ENCODE measurements at regions not wholly inside any gene's neighbourhood (a gene's known extent, or its start where the extent isn't known, plus 50 kb on each side); places are given as distances from the start of the nearest gene placed in this dataset.
A peak's percentile ranks its signal among the peaks of the same experiment; 100 is the strongest.

- POLR2A ChIA-PET = no interaction called here
- H3K9me3 ChIP-seq = no peaks in the 10 kb centered on the region
- CTCF ChIA-PET = no interaction called here
- ATAC-seq = no peak
- H3K4me3 ChIP-seq = no peak overlapping the region
- H3K4me1 ChIP-seq = no peaks in the 10 kb centered on the region
- no peak for FAIRE-seq
- no peak for TF ChIP-seq ATOH8 (CRISPR knock-in tag; IDR thresholded peaks at IDR 0.05; ENCODE audit: low read depth)
- TF ChIP-seq HDAC2 (IDR thresholded peaks at IDR 0.05) = no peak
- TF ChIP-seq HES2 (IDR thresholded peaks at IDR 0.05) = no peak
- no peak for TF ChIP-seq EP300 (IDR thresholded peaks at IDR 0.05)
- TF ChIP-seq GATA3 (IDR thresholded peaks at IDR 0.05; ENCODE audit: borderline replicate concordance) = no peak
- no peak for TF ChIP-seq TFCP2L1 (CRISPR knock-in tag; IDR thresholded peaks at IDR 0.05)
- no peak for TF ChIP-seq CBX8 (IDR thresholded peaks at IDR 0.05)
- no peak for TF ChIP-seq SREBF2 (IDR thresholded peaks at IDR 0.05)
- no peak for TF ChIP-seq POLR2AphosphoS2 (conservative IDR thresholded peaks at IDR 0.05; ENCODE audit: low read length)
- no peak for TF ChIP-seq JUNB (IDR thresholded peaks at IDR 0.05)
- no peak for TF ChIP-seq NFE2L2 (conservative IDR thresholded peaks at IDR 0.05; ENCODE audit: low read length)
- DNase-seq (ENCODE audit: low read depth in 1 of 2, low spot score in 1 of 2) = no peak
- no peak overlapping the region for H3K4me2 ChIP-seq
- H3K27ac ChIP-seq = no peak overlapping the region
Measured at GRCh38 chr11:38006466-38006865, 1408.4 kb upstream of the RAG2 start.

- CTCF ChIA-PET = no interaction called here
Measured at GRCh38 chr11:38005597-38005996, 1407.6 kb upstream of the RAG2 start.

GRCh38 chr11:37999171-37999570, 1401.1 kb upstream of the RAG2 start:
- no peaks in the 10 kb centered on the region for H3K4me1 ChIP-seq
- FAIRE-seq (no peak), ATAC-seq (no peak), DNase-seq (ENCODE audit: low read depth in 1 of 2, low spot score in 1 of 2) (no peak)
- WGBS (ENCODE audit: missing lambda C conversion rate) = 2% methylated on average over 3 of the region's 3 CpGs
- no peak for TF ChIP-seq HMGXB4 (CRISPR knock-in tag; IDR thresholded peaks at IDR 0.05; ENCODE audit: borderline replicate concordance)
- peak; percentile 29 for TF ChIP-seq MAFK (IDR thresholded peaks at IDR 0.05; ENCODE audit: partially characterized antibody)
- ChIA-PET POLR2A (no interaction called here), CTCF (no interaction called here)
- no peak overlapping the region for H3K27ac ChIP-seq
- no peaks in the 10 kb centered on the region for H3K9me3 ChIP-seq
- no peak overlapping the region for H3K4me3 ChIP-seq
- H3K4me2 ChIP-seq = no peak overlapping the region

More at GRCh38 chr11:38005597-38005996, 1407.6 kb upstream of the RAG2 start:
- H3K4me3 ChIP-seq = no peak overlapping the region
- no peaks in the 10 kb centered on the region for H3K9me3 ChIP-seq
- H3K4me2 ChIP-seq = no peak overlapping the region
- POLR2A ChIA-PET = no interaction called here
- no peaks in the 10 kb centered on the region for H3K4me1 ChIP-seq
- DNase-seq (ENCODE audit: low read depth in 1 of 2, low spot score in 1 of 2) (no peak), FAIRE-seq (no peak), ATAC-seq (no peak)
- no peak overlapping the region for H3K27ac ChIP-seq
- WGBS (ENCODE audit: missing lambda C conversion rate) = 20% methylated on average over 2 of the region's 2 CpGs
- TF ChIP-seq ATOH8 (CRISPR knock-in tag; IDR thresholded peaks at IDR 0.05; ENCODE audit: low read depth) (no peak), CEBPB (IDR thresholded peaks at IDR 0.05) (no peak), BCL3 (IDR thresholded peaks at IDR 0.05) (no peak), BHLHE40 (IDR thresholded peaks at IDR 0.05; ENCODE audit: low read depth, low read length) (no peak), RFX5 (IDR thresholded peaks at IDR 0.05) (no peak), CHD4 (IDR thresholded peaks at IDR 0.05; ENCODE audit: borderline replicate concordance) (no peak), HDAC2 (IDR thresholded peaks at IDR 0.05) (no peak), EHF (CRISPR knock-in tag; IDR thresholded peaks at IDR 0.05) (no peak), GATA3 (IDR thresholded peaks at IDR 0.05; ENCODE audit: borderline replicate concordance) (no peak), MAZ (IDR thresholded peaks at IDR 0.05; ENCODE audit: borderline replicate concordance, low read depth, low read length) (no peak), HES2 (IDR thresholded peaks at IDR 0.05) (no peak), EHMT2 (IDR thresholded peaks at IDR 0.05; ENCODE audit: low read depth) (no peak), HOXB5 (CRISPR knock-in tag; IDR thresholded peaks at IDR 0.05) (no peak), PHF8 (IDR thresholded peaks at IDR 0.05; ENCODE audit: borderline replicate concordance, low read depth) (no peak)
